HCEC 1CT (cell line): ENCODE measurements at regions not wholly inside any gene's neighbourhood (a gene's known extent, or its start where the extent isn't known, plus 50 kb on each side); places are given as distances from the start of the nearest gene placed in this dataset.
"Not testable (repeated sequence)": the region's sequence is repeated elsewhere in the genome, so short reads cannot be mapped to it uniquely, and the experiment has no call there.

ENCODE experiments used
- DNase-seq: peaks from one replicate; pipeline ENCODE4 v3.0.0-alpha.2; 2017

- DNase-seq = peak; percentile 36
Observed at GRCh38 chrX:123788193-123788592, 55.3 kb upstream of the THOC2 start.

- no peak for DNase-seq
Observed at GRCh38 chrX:123788744-123789143, 55.9 kb upstream of the THOC2 start.

DNA sequence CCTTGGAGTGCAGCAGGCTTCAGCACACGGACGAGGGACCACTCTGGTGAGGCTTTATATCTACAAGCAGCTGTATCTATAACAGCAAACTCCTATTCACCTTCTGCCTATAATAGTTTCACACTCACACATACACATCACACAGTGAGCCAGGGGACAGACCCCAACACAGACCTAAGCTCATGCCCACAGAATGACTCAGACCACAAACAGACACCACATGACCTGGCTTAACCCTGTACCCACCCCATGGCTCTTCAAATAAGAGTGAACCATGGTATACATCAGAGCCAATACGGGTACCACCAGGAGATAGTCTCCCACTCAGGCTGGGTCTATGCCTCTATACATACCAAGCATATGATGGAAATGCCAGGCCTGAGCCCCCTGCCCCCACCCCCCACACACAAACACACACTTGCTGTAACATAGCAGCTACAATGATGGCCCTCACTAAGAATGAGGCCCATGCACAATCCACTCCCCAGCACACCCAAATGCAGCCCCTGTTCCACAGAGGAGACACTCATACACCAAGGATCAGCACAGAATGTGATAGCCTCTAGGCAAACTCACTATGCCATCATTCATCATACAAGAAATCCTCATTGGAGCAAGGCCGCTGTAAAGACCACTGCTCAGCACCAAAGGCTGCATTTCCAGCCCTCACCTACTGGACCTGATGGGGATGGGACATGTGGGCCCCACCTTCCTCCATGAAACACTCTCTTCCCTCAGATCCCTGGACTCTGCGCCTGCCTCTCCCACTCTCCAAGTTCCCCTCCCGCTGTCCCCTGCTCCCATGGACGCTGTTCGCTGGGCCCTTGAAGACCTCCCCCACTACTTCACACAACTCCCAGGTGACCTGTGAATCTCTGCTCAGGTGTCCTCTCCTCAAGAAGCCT is 62.1 kb upstream of the XIAP start:
- no peak for DNase-seq

DNA sequence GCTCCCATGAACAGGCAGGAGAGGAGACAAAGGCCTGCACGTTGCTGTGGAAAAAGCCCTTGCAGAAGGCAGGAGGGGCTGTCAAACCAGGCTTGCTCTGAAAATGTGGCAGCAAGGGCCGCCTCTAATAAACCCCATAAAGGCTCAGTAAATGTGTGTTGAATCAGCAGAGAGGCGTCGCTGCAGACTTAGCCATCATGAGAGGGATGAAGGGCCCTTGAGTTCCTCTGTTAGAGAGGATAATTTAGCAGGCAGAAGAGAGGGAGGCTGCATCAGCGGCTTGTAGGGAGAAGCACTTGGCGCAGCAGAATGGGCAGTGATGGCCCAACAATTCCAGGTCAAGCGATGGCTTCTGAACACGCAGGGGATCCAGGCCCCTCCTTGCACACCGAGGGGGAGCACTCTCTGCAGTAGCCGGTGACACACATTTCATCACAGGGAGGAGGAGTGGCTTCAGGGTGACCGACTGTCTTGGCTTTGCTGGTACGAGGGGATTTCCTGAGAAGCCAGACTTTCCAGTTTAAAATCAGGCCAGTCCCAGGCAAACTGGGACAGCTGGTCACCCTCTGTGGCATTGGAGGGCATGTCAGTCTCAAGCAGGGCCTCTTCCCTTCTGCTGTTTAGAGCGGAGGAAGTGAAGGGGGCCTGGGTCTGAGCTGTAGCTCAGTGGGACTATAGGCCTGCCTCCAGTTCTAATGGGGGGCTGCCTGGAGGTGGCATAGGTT is 61.0 kb upstream of the XIAP start:
- not testable (repeated sequence) for DNase-seq

DNA sequence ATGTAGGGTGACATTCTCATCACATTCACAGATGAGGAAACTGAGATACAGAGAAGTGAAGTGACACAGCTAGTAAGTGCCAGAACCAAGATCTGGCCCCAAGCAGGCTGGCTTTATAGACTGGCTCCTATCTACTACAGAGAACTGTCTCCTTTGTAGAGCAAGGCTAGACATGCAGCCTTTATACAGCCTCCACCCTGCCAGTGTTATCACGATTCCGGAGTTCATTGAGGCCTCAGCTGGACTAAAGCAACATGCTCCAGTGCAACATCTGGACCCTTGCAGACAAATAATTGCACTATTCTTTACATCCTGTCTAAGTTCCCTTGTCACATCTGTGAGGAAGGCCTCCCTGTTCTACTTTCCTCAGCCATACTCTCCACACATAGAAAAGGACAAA is 58.0 kb upstream of the XIAP start:
- no peak for DNase-seq

GRCh38 chrX:123803331-123803983 is 56.4 kb upstream of the XIAP start:
- peak; percentile 61 for DNase-seq

DNA sequence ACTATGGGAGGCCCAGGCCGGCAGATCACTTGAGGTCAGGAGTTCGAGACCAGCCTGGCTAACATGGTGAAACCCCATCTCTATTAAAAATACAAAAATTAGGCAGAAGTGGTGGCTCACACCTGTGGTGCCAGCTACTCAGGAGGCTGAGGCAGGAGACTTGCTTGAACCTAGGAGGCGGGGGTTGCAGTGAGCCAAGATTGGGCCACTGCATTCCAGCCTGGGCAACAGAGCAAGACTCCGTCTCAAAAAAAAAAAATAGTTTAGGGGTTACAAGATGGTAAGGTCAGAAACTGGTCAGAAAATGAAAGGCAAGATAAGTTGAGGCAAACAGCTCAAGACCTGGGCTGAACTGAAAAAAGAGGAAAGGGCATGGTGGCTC is 55.9 kb upstream of the XIAP start:
- not testable (repeated sequence) for DNase-seq

- DNase-seq = peak; percentile 59
Observed at GRCh38 chrX:123807835-123808416, 51.9 kb upstream of the XIAP start.

GRCh38 chrX:123809854-123810375 is 49.9 kb upstream of the XIAP start:
- DNase-seq = no peak
